Activated CD8-positive, alpha-beta memory T cell treated with anti-CD3 and anti-CD28 coated beads, Interleukin-2, amount 50 U/mL, for 24 hours (primary cell): ENCODE measurements at regions not wholly inside any gene's neighbourhood (a gene's known extent, or its start where the extent isn't known, plus 50 kb on each side); places are given as distances from the start of the nearest gene placed in this dataset.

Experiments
- DNase-seq: peaks from one replicate; pipeline ENCODE4 v3.0.0-alpha.2; 2020; ENCODE audit errors: extremely low read depth

GRCh38 chrX:69278031-69278687 lies 112.9 kb upstream of the PJA1 start:
- no peak for DNase-seq

GRCh38 chrX:69277369-69277990 lies 112.2 kb upstream of the PJA1 start:
- DNase-seq = no peak

- DNase-seq = no peak
These were observed 103.4 kb upstream of the PJA1 start for GRCh38 chrX:69268611-69269010.

GRCh38 chrX:69264158-69264581 lies 98.9 kb upstream of the PJA1 start:
- no peak for DNase-seq

GRCh38 chrX:69263251-69263820 lies 98.1 kb upstream of the PJA1 start:
- no peak for DNase-seq

GRCh38 chrX:69262036-69262936 lies 97.0 kb upstream of the PJA1 start:
- no peak for DNase-seq

- no peak for DNase-seq
These were observed 94.9 kb upstream of the PJA1 start for GRCh38 chrX:69260169-69260568.

GRCh38 chrX:69258893-69259292 lies 93.6 kb upstream of the PJA1 start:
- DNase-seq = no peak

- DNase-seq = no peak
These were observed 92.4 kb upstream of the PJA1 start for GRCh38 chrX:69257499-69258127.

GRCh38 chrX:69256291-69256565 lies 91.0 kb upstream of the PJA1 start:
- DNase-seq = no peak

- DNase-seq = no peak
These were observed 90.4 kb upstream of the PJA1 start for GRCh38 chrX:69255441-69256290.

GRCh38 chrX:69253821-69254220 lies 88.6 kb upstream of the PJA1 start:
- no peak for DNase-seq

GRCh38 chrX:69243276-69243675 lies 78.0 kb upstream of the PJA1 start:
- no peak for DNase-seq

- DNase-seq = no peak
These were observed 73.6 kb upstream of the PJA1 start for GRCh38 chrX:69238887-69239231.

GRCh38 chrX:69238114-69238886 lies 73.0 kb upstream of the PJA1 start:
- DNase-seq = no peak

GRCh38 chrX:69237236-69237635 lies 72.0 kb upstream of the PJA1 start:
- DNase-seq = no peak

- DNase-seq = no peak
These were observed 71.4 kb upstream of the PJA1 start for GRCh38 chrX:69236641-69237040.

GRCh38 chrX:69234624-69235023 lies 69.4 kb upstream of the PJA1 start:
- no peak for DNase-seq

- no peak for DNase-seq
These were observed 67.7 kb upstream of the PJA1 start for GRCh38 chrX:69232945-69233344.

GRCh38 chrX:69231903-69232302 lies 66.7 kb upstream of the PJA1 start:
- no peak for DNase-seq

- no peak for DNase-seq
These were observed 64.2 kb upstream of the PJA1 start for GRCh38 chrX:69229436-69229835.
